Upper lobe of left lung (tissue), 6 donors: ENCODE measurements at regions not wholly inside any gene's neighbourhood (a gene's known extent, or its start where the extent isn't known, plus 50 kb on each side); places are given as distances from the start of the nearest gene placed in this dataset.

Experiments used
- ATAC-seq, 2 donors: fragments of 200-7000 bp; cut with Tn5 transposase; one replicate each; pipeline ENCODE4 v1.9.1; 2022; ENCODE audit warnings: mild to moderate bottlenecking in 2 of 2, moderate library complexity in 2 of 2; ENCODE audit not compliant: low FRiP score in 2 of 2
- DNase-seq, 2 donors: peaks; one replicate each; pipeline ENCODE4 v3.0.0-alpha.2; 2019 to 2020
- H3K27ac ChIP-seq, 4 donors: fragments of 200-600 bp; sonication (generic); one replicate each; pipeline ENCODE4 v1.5.1; 2016 to 2019
- H3K27me3 ChIP-seq, 4 donors: fragments of 200-600 bp; sonication (generic); one replicate each; pipeline ENCODE4 v1.5.1; 2017 to 2019
- H3K36me3 ChIP-seq, 4 donors: fragments of 200-600 bp; sonication (generic); one replicate each; pipeline ENCODE4 v1.5.1; 2016 to 2019
- H3K4me1 ChIP-seq, 4 donors: fragments of 200-600 bp; sonication (generic); one replicate each; pipeline ENCODE4 v1.5.1; 2018 to 2019
- H3K4me3 ChIP-seq, 4 donors: fragments of 200-600 bp; sonication (generic); one replicate each; pipeline ENCODE4 v1.5.1; 2017 to 2019; ENCODE audit warnings: mild to moderate bottlenecking in 2 of 4, moderate library complexity in 1 of 4
- H3K9me3 ChIP-seq, 4 donors: fragments of 200-600 bp; sonication (generic); one replicate each; pipeline ENCODE4 v1.5.1; 2018 to 2019
- CTCF ChIP-seq, 6 experiments: fragments of 450-650 bp in 4 of 6; fragments of 200-600 bp in 2 of 6; sonication (generic) in 2 of 6; IDR thresholded peaks; one replicate each; pipeline ENCODE4 v1.5.1; 2016 to 2019; ENCODE audit warnings: antibody characterized with exemption in 6 of 6
- EP300 ChIP-seq, 4 donors: sonication (generic); formaldehyde crosslinking; IDR thresholded peaks; one replicate each; pipeline ENCODE4 v1.5.1; 2017; ENCODE audit warnings: antibody characterized with exemption in 4 of 4, control low read depth in 2 of 4
- POLR2A ChIP-seq, 4 donors: fragments of 450-650 bp; IDR thresholded peaks; one replicate each; pipeline ENCODE4 v1.5.1; 2016 to 2017; ENCODE audit warnings: antibody characterized with exemption in 4 of 4, mild to moderate bottlenecking in 2 of 4
- POLR2AphosphoS5 ChIP-seq, 2 donors: sonication (generic); formaldehyde crosslinking; IDR thresholded peaks; one replicate each; pipeline ENCODE4 v1.5.1; 2017; ENCODE audit warnings: antibody characterized with exemption in 2 of 2
- WGBS, 2 donors: methylation state at CpG; one replicate each; pipeline ENCODE4 v1.1.5; 2017 to 2018; 5-methylcytosine and 5-hydroxymethylcytosine counted together
- donor health status: DM: no; HTN: no; CAD: no; lungs with moderate emphysema.
- donor health status: DM: no; HTN: yes; CAD: no; lungs with severe emphysema.

GRCh38 chr10:30228417-30229036 lies 120.6 kb downstream of the MTPAP start:
- no peaks in the 10 kb centered on the region for H3K9me3 ChIP-seq
- H3K4me3 ChIP-seq = no peak overlapping the region
- no peaks in the 10 kb centered on the region for H3K4me1 ChIP-seq
- 61 to 84% methylated on average over 3 to 5 of the region's 5 CpGs for WGBS, 2 donors
- no peak for DNase-seq
- no peak for ATAC-seq
- no peaks in the 10 kb centered on the region for H3K27me3 ChIP-seq
- H3K27ac ChIP-seq = no peak overlapping the region
- no peaks in the 10 kb centered on the region for H3K36me3 ChIP-seq
- TF ChIP-seq EP300 (IDR thresholded peaks at IDR 0.05) (no peak), POLR2A (IDR thresholded peaks at IDR 0.05) (no peak), CTCF (IDR thresholded peaks at IDR 0.05) (no peak), POLR2AphosphoS5 (IDR thresholded peaks at IDR 0.05) (no peak)

GRCh38 chr10:30227481-30227880 lies 121.6 kb downstream of the MTPAP start:
- Histone ChIP-seq H3K4me1 (no peaks in the 10 kb centered on the region), H3K36me3 (no peaks in the 10 kb centered on the region), H3K27me3 (no peaks in the 10 kb centered on the region), H3K27ac (no peak overlapping the region), H3K9me3 (no peaks in the 10 kb centered on the region), H3K4me3 (no peak overlapping the region)
- ATAC-seq (peak in 1 of 2 donors; percentile 60), DNase-seq (no peak)
- WGBS, 2 donors = 78 to 82% methylated on average over 6 of the region's 6 CpGs
- no peak for TF ChIP-seq CTCF (IDR thresholded peaks at IDR 0.05)
- TF ChIP-seq POLR2A (IDR thresholded peaks at IDR 0.05) = no peak
- TF ChIP-seq EP300 (IDR thresholded peaks at IDR 0.05) = no peak
- TF ChIP-seq POLR2AphosphoS5 (IDR thresholded peaks at IDR 0.05) = no peak

GRCh38 chr10:30219971-30220751 lies 128.9 kb downstream of the MTPAP start:
- DNase-seq = peak in 1 of 2 donors; percentile 46

GRCh38 chr10:30216821-30217220 lies 132.3 kb downstream of the MTPAP start:
- DNase-seq (no peak), ATAC-seq (no peak)
- 84 to 86% methylated on average over 4 of the region's 4 CpGs for WGBS, 2 donors
- no peaks in the 10 kb centered on the region for H3K27me3 ChIP-seq
- no peaks in the 10 kb centered on the region for H3K36me3 ChIP-seq
- TF ChIP-seq POLR2A (IDR thresholded peaks at IDR 0.05) (no peak), EP300 (IDR thresholded peaks at IDR 0.05) (no peak), CTCF (IDR thresholded peaks at IDR 0.05) (no peak), POLR2AphosphoS5 (IDR thresholded peaks at IDR 0.05) (no peak)
- H3K4me3 ChIP-seq = no peak overlapping the region
- peak overlapping the region in 1 of 4 donors; percentile 43 for H3K27ac ChIP-seq
- peaks cover 11 to 34% (median 24%) of the 10 kb centered on the region in 4 donors for H3K4me1 ChIP-seq
- H3K9me3 ChIP-seq = no peaks in the 10 kb centered on the region

More at GRCh38 chr10:30219971-30220751, 128.9 kb downstream of the MTPAP start:
- peak; percentile 52 to 72 for ATAC-seq
- 12 to 13% methylated on average over 17 of the region's 17 CpGs for WGBS, 2 donors
- Histone ChIP-seq H3K27me3 (no peaks in the 10 kb centered on the region), H3K4me3 (peak overlapping the region in 2 of 4 donors; percentile 6 to 17), H3K4me1 (peaks cover 11 to 31% (median 22%) of the 10 kb centered on the region in 4 donors), H3K9me3 (no peaks in the 10 kb centered on the region), H3K36me3 (no peaks in the 10 kb centered on the region), H3K27ac (peak overlapping the region in 3 of 4 donors; percentile 2 to 70 (median 32))
- TF ChIP-seq EP300 (IDR thresholded peaks at IDR 0.05) (no peak), POLR2AphosphoS5 (IDR thresholded peaks at IDR 0.05) (peak in 1 of 2 donors; percentile 30)

- WGBS, 2 donors = 48 to 49% methylated on average over 8 of the region's 8 CpGs
- no peaks in the 10 kb centered on the region for H3K27me3 ChIP-seq
- H3K4me1 ChIP-seq = peaks cover 9 to 27% (median 19%) of the 10 kb centered on the region in 4 donors
- TF ChIP-seq POLR2AphosphoS5 (IDR thresholded peaks at IDR 0.05) = peak in 1 of 2 donors; percentile 23
- TF ChIP-seq CTCF (IDR thresholded peaks at IDR 0.05) = no peak
- peak overlapping the region; percentile 5 to 74 (median 19) for H3K27ac ChIP-seq
- no peaks in the 10 kb centered on the region for H3K9me3 ChIP-seq
- no peak overlapping the region for H3K4me3 ChIP-seq
- DNase-seq (no peak), ATAC-seq (peak in 1 of 2 donors; percentile 28)
- no peaks in the 10 kb centered on the region for H3K36me3 ChIP-seq
Observed at GRCh38 chr10:30215623-30216022, 133.5 kb downstream of the MTPAP start.
